Gastrocnemius medialis (tissue), 4 donors: ENCODE measurements at regions not wholly inside any gene's neighbourhood (a gene's known extent, or its start where the extent isn't known, plus 50 kb on each side); places are given as distances from the start of the nearest gene placed in this dataset.

Experiments used
- CTCF ChIP-seq, 5 experiments: fragments of 450-650 bp in 3 of 5; fragments of 200-600 bp in 2 of 5; sonication (generic) in 2 of 5; IDR thresholded peaks in 4 of 5; conservative IDR thresholded peaks in 1 of 5; 1 replicate in 4 of 5; 2 replicates in 1 of 5; pipeline ENCODE4 v1.5.1; 2016 to 2019; ENCODE audit warnings: antibody characterized with exemption in 5 of 5, mild to moderate bottlenecking in 3 of 5, moderate library complexity in 3 of 5
- POLR2A ChIP-seq, 2 donors: fragments of 450-650 bp; IDR thresholded peaks; one replicate each; pipeline ENCODE4 v1.6.1; 2017; ENCODE audit warnings: antibody characterized with exemption in 2 of 2, mild to moderate bottlenecking in 2 of 2, moderate library complexity in 2 of 2

GRCh38 chr15:70225416-70225815 is 127.7 kb upstream of the TLE3 start:
- TF ChIP-seq CTCF (IDR thresholded peaks at IDR 0.05 in 4 of 5, conservative IDR thresholded peaks at IDR 0.05 in 1 of 5) (no peak), POLR2A (IDR thresholded peaks at IDR 0.05) (no peak)
